GM12892 (cell line): ENCODE measurements at regions not wholly inside any gene's neighbourhood (a gene's known extent, or its start where the extent isn't known, plus 50 kb on each side); places are given as distances from the start of the nearest gene placed in this dataset.
"Not testable (repeated sequence)": the region's sequence is repeated elsewhere in the genome, so short reads cannot be mapped to it uniquely, and the experiment has no call there.

Source experiments
- POLR2AphosphoS5 ChIP-seq: IDR thresholded peaks from 2 replicates; pipeline ENCODE4 v1.6.1; 2011; ENCODE audit warnings: low read depth, low read length, control low read depth
- TAF1 ChIP-seq: IDR thresholded peaks from 2 replicates; pipeline ENCODE4 v1.6.1; 2011; ENCODE audit warnings: low read depth, mild to moderate bottlenecking, control low read depth, low read length, borderline replicate concordance

GRCh38 chr1:144532156-144532607 is 60.5 kb upstream of the PPIAL4F start:
- not testable (repeated sequence) for TF ChIP-seq TAF1, POLR2AphosphoS5
